ENCODE measurements at regions not wholly inside any gene's neighbourhood (a gene's known extent, or its start where the extent isn't known, plus 50 kb on each side); places are given as distances from the start of the nearest gene placed in this dataset.

DNA sequence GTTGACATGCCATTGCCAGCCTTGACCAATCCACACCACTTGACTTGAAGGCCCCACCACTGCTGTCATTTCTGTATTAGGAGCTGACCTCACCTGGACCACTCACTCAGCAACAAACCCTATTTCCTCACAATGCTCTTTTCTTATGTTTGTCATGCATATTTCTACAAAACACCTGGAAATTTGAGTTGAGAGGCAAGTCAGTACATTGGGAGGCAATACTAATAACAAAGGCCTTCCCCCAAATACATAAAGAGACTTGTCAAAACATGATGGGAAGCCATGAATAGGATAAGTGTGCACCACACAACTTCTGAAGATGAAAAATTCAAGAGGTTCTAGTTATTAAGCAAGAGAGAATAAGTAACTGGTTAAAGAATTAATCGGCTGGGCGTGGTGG is 77.9 kb upstream of the POU2AF2 start:
- no peak overlapping the region for H3K4me3 ChIP-seq (ENCODE audit: insufficient read depth, low read depth, low read length)
- no peaks in the 10 kb centered on the region for H3K27me3 ChIP-seq (ENCODE audit: control insufficient read depth, insufficient read depth, low read length)
- no peaks in the 10 kb centered on the region for H3K36me3 ChIP-seq (replicated peaks; ENCODE audit: control insufficient read depth, insufficient read depth, low read length)
- no peak for DNase-seq

DNA sequence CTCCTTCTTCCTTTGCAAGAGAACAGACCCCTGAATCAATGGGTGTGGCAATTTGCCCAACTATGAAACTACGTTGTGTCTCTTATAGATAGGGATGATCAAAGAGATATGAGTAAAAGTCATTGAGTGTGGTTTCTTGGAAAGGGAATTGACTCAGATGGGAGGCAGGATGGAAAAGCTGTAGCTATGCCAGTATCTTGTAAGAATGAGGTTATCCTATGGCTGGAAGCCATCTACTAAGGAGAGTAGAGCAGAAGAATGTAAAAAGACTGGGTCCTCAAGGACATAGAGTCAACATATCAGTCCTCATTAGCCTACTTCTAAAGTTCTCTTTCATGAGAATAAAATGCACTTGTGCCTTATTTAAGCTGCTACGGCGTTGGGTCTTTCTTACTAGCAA is 78.9 kb upstream of the POU2AF2 start:
- Histone ChIP-seq H3K27me3 (ENCODE audit: control insufficient read depth, insufficient read depth, low read length) (no peaks in the 10 kb centered on the region), H3K36me3 (replicated peaks; ENCODE audit: control insufficient read depth, insufficient read depth, low read length) (no peaks in the 10 kb centered on the region), H3K4me3 (ENCODE audit: insufficient read depth, low read depth, low read length) (no peak overlapping the region)
- DNase-seq, result no peak

DNA sequence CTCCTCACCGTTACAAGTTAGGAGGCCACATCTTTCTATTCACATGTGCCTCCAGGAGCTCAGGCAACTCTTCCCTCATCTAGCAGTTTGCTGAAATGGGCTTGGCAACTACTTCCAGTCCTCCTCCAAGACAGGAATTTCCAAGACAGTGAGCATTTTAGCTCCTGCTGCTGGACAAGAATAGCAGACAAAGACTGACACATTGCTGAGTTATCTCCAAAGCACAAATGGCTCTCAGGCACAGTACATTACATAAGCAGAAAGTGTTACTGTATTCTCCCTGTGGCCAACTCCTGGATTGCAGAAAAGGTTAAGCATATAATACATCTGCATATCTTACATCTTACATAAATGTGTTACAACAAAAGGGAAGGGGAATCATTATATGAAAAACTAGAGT is 83.2 kb upstream of the POU2AF2 start:
- Histone ChIP-seq H3K4me3 (ENCODE audit: insufficient read depth, low read depth, low read length) (no peak overlapping the region), H3K36me3 (replicated peaks; ENCODE audit: control insufficient read depth, insufficient read depth, low read length) (no peaks in the 10 kb centered on the region), H3K27me3 (ENCODE audit: control insufficient read depth, insufficient read depth, low read length) (no peaks in the 10 kb centered on the region)
- no peak for DNase-seq

DNA sequence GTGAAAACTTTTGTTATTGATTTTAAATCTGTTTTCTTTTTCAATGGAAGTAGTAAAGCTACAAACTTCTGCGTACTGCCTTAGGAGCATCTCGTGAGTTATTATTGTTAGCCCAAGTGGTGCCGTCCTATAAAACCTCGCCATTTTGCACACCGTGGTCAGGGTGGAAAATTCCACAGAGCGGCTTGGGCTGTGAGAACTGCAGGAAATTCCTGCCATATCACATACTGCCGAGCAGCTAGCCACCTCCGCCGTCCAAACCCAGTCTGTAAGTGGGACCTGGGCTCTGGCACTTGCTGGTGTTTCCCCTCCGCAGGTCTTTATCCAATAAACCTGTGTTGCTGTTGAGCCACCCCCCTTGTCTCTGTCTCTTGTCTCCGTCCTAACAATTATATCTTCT is 88.0 kb upstream of the POU2AF2 start:
- Histone ChIP-seq H3K27me3 (ENCODE audit: control insufficient read depth, insufficient read depth, low read length) (no peaks in the 10 kb centered on the region), H3K36me3 (replicated peaks; ENCODE audit: control insufficient read depth, insufficient read depth, low read length) (no peaks in the 10 kb centered on the region), H3K4me3 (ENCODE audit: insufficient read depth, low read depth, low read length) (no peak overlapping the region)
- DNase-seq, result no peak

DNA sequence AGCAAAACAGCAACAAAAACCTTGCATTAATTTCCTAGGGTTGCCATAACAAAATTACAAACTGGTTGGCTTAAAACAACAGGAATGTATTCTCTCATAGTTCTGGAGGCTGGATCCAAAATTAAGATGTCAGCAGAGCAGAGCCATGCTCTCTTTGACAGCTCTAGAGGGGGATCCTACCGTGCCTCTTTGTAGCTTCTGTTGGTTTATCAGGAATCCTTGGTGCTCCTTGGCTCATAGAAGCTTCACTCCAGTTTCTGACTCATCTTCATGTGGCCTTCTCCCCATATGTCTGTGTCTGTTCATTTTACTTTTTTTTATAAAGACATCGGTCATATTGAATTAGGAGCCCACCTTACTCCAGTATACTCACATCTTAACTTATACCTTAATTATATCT is 90.5 kb upstream of the POU2AF2 start:
- Histone ChIP-seq H3K36me3 (replicated peaks; ENCODE audit: control insufficient read depth, insufficient read depth, low read length) (no peaks in the 10 kb centered on the region), H3K27me3 (ENCODE audit: control insufficient read depth, insufficient read depth, low read length) (no peaks in the 10 kb centered on the region)
- no peak for DNase-seq

DNA sequence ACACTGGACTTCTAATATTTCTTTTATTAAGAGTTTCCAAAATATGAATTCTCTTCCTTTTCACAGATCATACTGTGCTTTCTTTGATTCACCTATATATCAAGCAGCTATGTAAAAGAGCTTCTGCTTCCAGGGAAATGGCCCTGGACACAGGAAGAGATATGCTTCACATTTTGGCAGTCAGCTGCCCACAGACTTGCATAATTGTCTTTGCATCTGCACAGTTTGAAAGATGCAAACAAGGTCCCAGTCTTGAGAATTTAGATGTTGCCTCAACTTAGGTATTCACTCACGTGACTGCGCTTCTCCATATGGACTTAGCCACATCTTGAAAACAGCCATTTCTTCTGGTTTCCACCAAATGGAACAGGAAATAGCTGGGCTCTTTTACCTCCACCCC is 92.3 kb upstream of the POU2AF2 start:
- DNase-seq, result no peak
- Histone ChIP-seq H3K27me3 (ENCODE audit: control insufficient read depth, insufficient read depth, low read length) (no peaks in the 10 kb centered on the region), H3K36me3 (replicated peaks; ENCODE audit: control insufficient read depth, insufficient read depth, low read length) (no peaks in the 10 kb centered on the region), H3K4me3 (ENCODE audit: insufficient read depth, low read depth, low read length) (no peak overlapping the region)

More for the DNA sequence above, 90.5 kb upstream of the POU2AF2 start:
- no peak overlapping the region for H3K4me3 ChIP-seq (ENCODE audit: insufficient read depth, low read depth, low read length)

DNA sequence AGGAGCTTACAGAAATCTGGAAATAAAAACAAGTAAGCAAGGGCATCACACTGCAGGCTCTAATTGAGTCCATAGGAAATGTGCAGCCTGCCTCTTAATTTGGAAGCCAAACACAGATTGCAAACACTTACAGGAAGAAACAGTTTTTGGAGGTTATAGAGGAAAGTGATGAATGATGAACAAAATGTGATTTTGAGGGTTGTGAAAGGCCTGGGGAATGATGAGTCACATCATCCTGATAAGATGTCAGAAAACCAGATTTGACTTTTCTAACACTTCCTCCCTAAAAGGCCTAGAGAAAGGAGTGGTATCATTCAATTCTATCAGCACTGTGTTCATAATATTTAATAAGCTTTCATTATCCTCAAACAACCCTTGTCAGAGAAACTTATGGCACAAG is 96.6 kb upstream of the POU2AF2 start:
- Histone ChIP-seq H3K36me3 (replicated peaks; ENCODE audit: control insufficient read depth, insufficient read depth, low read length) (no peaks in the 10 kb centered on the region), H3K4me3 (ENCODE audit: insufficient read depth, low read depth, low read length) (no peak overlapping the region), H3K27me3 (ENCODE audit: control insufficient read depth, insufficient read depth, low read length) (no peaks in the 10 kb centered on the region)
- DNase-seq, result no peak

DNA sequence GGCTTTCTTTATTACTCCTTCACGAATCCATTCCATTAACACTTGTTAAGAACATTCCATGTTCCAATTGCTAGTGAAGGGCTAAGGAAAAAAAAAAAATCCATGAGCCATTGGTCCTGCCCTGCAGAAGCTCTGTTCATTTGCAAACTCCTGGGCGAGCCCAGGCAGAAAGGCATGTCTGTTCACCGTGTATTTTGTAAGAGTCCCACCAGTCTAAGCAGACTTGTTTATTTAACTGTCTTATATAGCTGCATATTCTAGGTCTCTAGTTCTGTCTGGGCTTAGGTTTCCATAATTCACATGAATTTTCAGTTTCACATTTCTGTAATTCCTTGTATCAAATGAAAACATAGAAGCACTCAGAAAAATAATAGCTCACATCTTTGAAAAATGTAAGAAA is 97.4 kb upstream of the POU2AF2 start:
- no peak overlapping the region for H3K4me3 ChIP-seq (ENCODE audit: insufficient read depth, low read depth, low read length)
- no peaks in the 10 kb centered on the region for H3K36me3 ChIP-seq (replicated peaks; ENCODE audit: control insufficient read depth, insufficient read depth, low read length)
- no peaks in the 10 kb centered on the region for H3K27me3 ChIP-seq (ENCODE audit: control insufficient read depth, insufficient read depth, low read length)
- no peak for DNase-seq

DNA sequence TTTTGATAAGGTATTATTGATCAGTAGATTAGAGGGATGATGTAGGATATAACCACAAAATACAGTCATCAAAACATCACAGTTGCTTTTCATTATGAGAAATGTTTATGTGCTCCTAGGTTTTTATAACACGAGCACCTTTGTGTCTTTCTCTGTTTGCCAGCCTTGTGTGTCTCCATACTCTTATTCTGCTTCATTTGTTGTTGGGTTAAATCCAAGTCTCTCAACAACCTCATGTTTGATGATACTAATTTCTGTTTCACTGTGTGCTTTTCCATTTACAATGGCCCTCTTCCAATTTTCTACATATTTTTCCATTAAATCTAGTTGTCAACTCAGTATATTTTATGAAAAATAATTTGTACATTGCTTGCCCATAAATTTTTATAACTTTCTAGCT is 107.7 kb upstream of the POU2AF2 start:
- no peak overlapping the region for H3K4me3 ChIP-seq (ENCODE audit: insufficient read depth, low read depth, low read length)
- no peaks in the 10 kb centered on the region for H3K36me3 ChIP-seq (replicated peaks; ENCODE audit: control insufficient read depth, insufficient read depth, low read length)
- DNase-seq, result no peak
- no peaks in the 10 kb centered on the region for H3K27me3 ChIP-seq (ENCODE audit: control insufficient read depth, insufficient read depth, low read length)

DNA sequence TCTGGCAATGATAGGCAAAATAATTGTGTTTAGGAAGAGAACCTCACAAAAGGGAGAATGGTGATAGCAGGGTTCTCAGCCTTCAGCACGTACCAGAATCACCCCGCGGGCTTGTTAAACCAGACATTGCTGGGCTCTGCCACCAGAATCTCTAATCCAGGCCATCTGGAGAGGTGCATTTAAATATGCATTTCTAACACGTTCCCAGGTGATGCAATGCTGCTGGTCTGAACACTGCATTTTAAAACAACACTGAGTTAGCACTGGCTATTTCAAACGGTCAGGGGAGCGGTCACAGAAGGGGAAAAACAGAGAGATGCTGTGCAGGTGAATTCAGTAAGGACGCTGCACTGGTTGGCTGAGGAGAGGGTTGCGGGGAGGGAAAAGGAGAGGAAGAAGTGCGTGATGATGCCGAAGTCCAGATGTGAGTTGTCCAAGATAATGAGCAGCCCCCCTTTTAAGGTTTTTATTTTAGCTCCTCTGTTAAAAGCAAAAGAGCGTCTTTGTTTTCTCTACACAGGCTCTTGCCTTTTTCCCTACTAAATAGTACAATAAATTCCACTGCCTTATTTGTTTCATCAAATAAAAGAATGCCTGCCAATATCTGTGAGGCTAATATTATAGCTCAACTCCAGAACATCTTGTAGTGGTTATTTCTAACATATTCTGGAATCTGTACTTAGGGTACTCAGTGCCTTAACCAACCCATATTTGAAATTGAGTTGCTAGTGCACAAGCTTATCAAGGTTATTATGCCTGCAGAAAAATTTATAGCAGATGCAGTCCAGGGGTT is 109.6 kb upstream of the POU2AF2 start:
- Histone ChIP-seq H3K4me3 (ENCODE audit: insufficient read depth, low read depth, low read length) (no peak overlapping the region), H3K36me3 (replicated peaks; ENCODE audit: control insufficient read depth, insufficient read depth, low read length) (no peaks in the 10 kb centered on the region), H3K27me3 (ENCODE audit: control insufficient read depth, insufficient read depth, low read length) (no peaks in the 10 kb centered on the region)
- no peak for DNase-seq

DNA sequence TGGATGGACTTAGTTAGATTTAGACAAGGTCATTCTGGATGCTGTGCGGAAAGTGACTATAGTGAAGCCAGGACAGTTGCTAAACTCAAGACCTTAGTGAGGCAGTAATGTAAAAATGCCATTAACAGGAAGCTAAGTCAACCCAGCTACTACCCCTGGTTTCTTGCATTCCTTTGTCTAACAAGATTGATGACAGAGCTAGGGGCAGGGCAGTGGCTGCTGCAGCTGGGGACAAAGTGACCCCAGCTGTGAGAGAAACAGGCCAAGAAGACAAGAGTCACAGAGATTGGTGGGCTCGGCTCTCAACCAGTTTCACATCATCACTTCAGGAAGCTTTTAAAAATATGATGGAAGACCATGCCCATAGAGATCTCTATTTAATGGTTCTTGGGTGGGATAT is 110.4 kb upstream of the POU2AF2 start:
- H3K27me3 ChIP-seq (ENCODE audit: control insufficient read depth, insufficient read depth, low read length), result no peaks in the 10 kb centered on the region
- H3K36me3 ChIP-seq (replicated peaks; ENCODE audit: control insufficient read depth, insufficient read depth, low read length), result no peaks in the 10 kb centered on the region
- no peak for DNase-seq
- no peak overlapping the region for H3K4me3 ChIP-seq (ENCODE audit: insufficient read depth, low read depth, low read length)

DNA sequence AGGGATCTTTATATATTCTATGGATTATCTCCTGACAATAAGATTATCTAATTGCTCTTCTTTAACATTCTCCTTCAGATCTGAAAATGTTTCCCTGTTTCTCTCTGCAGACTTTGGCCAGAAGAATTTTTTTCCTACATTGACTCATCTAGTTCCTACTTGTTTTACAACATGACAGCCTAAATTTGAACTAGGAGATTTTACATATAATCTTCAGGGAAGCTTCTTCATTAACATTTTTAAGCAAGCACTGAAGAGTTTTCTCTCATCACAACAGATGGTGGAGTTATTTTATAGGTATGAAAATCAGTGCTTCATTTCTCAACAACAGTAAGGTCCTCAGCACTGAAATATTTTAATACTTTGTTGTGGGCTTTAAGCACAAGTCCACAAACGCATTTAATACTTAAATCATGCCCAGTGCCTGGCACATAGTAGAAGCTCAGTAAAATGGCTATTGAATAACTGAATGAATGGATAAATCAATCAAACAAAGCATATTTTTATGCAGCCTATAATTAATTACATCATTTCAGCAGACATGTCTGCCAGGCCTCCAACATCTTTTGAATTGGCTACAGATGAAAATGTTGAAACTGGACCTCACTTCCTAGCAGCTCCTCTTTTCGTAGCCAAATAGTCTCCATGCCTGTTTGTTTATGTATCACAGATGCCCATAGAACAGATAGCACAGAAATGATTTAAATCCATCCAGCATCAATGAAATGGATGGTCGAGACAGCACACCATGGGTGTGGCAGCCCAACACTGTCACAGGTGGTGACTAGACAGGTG is 117.3 kb upstream of the POU2AF2 start:
- no peaks in the 10 kb centered on the region for H3K27me3 ChIP-seq (ENCODE audit: control insufficient read depth, insufficient read depth, low read length)
- H3K36me3 ChIP-seq (replicated peaks; ENCODE audit: control insufficient read depth, insufficient read depth, low read length), result no peaks in the 10 kb centered on the region
- DNase-seq, result no peak
- no peak overlapping the region for H3K4me3 ChIP-seq (ENCODE audit: insufficient read depth, low read depth, low read length)

DNA sequence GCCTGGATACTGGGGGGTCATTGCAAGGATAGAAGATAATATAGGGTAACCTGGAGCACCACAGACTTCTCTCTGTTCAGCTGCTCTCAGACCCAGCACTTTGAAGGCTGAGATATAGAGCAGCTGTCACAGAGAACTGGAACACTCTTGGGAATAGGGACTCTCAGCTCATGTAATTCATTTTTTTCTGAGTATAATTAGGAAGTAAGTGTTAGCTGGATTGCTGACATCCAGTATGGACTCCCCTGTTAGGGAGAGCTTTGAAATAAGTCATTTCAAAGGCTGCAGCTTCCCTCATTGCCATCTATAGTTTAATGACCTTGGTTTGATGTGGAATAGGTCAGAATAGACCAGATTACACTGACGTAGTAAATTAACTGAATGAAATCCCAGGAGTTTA is 120.8 kb upstream of the POU2AF2 start:
- Histone ChIP-seq H3K4me3 (ENCODE audit: insufficient read depth, low read depth, low read length) (no peak overlapping the region), H3K27me3 (ENCODE audit: control insufficient read depth, insufficient read depth, low read length) (no peaks in the 10 kb centered on the region), H3K36me3 (replicated peaks; ENCODE audit: control insufficient read depth, insufficient read depth, low read length) (no peaks in the 10 kb centered on the region)
- DNase-seq, result no peak

DNA sequence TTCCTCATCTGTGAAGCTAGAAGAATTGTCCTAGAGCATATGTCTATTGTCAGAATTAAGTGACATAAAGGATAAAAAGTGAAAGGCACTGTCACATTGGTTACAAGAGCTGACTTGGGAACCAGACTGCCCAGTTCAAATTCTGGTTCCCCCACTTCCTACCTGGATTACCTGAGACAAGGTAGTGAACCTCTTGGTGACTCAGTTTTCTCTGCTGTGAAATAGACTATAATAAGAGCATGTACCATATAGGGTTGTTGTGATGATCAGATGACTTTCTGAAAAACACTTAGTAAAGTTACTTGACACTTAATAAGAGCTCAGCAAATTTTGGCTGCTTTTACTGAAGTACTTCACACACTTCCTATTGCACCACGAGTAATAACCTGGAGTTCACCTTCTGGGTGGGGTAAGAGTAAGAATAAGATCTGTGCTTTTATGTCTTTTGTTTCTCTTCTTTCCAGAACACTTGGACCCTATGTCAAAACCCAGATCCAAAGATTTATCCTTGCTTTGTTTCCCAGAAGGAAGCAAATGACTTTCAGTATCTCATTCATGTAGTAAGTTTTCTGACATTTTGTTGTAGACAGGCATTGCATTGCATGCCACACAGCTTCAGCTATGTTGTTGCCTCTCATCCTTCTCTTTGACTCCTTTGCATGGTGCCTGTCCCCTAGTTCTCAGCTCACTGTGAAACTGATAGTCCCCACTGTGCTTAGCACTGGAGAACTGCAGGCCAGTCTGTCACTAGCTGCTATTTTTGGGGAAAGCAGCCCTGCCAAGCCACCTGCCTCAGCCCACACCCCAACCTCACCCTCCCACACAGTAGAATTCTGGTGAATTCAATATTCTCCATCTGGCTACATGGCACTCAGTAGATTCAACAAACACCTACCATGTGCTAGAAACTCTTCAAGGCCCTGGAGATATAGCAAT is 121.8 kb upstream of the POU2AF2 start:
- no peak for DNase-seq
- no peaks in the 10 kb centered on the region for H3K36me3 ChIP-seq (replicated peaks; ENCODE audit: control insufficient read depth, insufficient read depth, low read length)
- no peaks in the 10 kb centered on the region for H3K27me3 ChIP-seq (ENCODE audit: control insufficient read depth, insufficient read depth, low read length)
- H3K4me3 ChIP-seq (ENCODE audit: insufficient read depth, low read depth, low read length), result no peak overlapping the region

All from H7 (cell line).